ENCODE measurements at regions not wholly inside any gene's neighbourhood (a gene's known extent, or its start where the extent isn't known, plus 50 kb on each side); places are given as distances from the start of the nearest gene placed in this dataset.

DNA sequence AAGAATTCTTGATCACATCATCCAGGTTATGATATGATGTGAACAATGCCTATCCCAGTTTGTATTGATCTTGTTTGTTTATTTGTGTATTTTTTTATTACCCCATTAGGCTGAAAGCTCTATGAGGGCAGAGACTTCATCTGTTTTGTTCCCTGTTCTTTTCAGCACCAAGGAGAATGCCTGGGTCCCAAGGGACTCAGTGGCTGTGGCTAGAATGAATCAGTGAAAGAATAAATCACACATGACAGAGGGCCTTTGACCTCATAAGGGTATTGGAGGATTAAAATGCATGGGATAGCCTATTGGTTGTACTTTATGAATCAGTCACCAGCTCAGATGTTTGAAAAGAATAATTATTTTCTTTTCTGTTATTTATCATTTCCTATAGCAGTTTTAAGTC is 292.2 kb downstream of the GAS1 start:
- no peak for DNase-seq (ENCODE audit: low spot score)

DNA sequence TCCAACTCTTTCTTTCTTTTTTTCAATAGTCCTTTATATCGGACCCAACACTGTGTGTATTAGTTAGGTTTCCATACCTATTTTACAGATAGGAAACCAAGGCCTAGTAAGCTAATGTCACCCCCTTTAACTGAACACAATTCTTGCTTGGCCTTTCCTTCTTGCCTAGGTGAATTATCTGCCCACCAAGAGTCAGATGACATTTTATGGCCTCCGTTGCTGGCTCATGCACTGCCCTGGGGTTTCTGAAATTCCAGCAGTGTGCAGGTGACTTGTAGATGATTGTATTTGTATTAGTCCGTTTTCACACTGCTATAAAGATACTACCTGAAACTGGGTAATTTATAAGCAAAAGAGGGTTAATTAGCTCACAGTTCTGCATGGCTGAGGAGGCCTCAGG is 293.8 kb downstream of the GAS1 start:
- DNase-seq (ENCODE audit: low spot score) = no peak

DNA sequence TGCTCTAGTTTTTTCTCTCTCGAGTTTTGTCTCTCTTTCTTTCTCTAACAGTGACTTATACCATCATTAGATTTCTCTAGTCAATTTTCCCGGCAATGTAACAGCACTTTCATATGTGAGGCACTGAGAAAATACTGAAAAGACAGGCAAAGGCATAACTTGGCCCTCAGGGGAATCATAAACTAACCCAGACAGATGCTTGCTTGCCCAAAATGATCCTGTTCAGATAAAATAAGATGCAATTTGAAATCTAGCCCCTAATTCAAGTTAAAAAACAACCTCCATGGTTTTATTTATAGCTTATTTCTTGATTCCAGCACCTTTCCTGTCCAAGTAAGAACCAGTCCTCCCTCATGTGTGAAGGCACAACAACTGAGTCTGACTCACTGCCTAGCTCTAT is 294.6 kb downstream of the GAS1 start:
- no peak for DNase-seq (ENCODE audit: low spot score)

DNA sequence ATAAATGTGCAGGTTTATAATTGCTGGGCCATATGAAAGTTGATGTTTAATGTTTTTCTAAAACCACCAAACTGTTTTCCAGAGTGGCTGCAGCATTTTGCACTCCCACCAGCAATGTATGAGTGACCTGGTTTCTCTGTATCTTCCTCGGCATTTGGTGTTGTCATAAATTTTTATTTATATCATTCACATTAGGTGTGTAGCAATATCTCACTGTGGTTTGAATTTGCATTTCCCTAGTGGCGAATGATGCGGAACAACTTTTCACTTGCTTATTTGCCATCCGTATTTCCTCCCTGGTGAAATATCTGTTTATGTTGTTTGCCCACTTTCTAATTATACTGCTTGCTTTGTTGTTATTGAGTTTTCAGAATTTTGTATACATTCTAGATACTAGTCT is 295.7 kb upstream of the TUT7 start:
- no peak for DNase-seq (ENCODE audit: low spot score)

DNA sequence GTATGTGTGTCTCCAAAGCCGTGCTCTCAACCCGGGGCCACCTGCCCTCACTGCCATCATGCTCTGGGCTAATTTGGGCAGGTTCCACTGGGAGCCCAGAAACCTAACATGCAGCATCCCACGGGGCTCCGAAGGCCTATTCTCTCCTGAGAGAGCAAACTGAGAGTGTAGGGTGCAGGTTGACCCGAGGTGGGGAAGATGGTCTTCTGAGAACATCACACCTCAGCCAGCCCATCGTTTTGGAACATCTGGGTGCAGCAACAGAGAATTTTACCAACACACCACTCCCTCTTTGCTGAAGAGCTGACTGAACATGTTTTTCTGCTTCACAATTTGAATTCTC is 294.6 kb upstream of the TUT7 start:
- DNase-seq (ENCODE audit: low spot score) = no peak

DNA sequence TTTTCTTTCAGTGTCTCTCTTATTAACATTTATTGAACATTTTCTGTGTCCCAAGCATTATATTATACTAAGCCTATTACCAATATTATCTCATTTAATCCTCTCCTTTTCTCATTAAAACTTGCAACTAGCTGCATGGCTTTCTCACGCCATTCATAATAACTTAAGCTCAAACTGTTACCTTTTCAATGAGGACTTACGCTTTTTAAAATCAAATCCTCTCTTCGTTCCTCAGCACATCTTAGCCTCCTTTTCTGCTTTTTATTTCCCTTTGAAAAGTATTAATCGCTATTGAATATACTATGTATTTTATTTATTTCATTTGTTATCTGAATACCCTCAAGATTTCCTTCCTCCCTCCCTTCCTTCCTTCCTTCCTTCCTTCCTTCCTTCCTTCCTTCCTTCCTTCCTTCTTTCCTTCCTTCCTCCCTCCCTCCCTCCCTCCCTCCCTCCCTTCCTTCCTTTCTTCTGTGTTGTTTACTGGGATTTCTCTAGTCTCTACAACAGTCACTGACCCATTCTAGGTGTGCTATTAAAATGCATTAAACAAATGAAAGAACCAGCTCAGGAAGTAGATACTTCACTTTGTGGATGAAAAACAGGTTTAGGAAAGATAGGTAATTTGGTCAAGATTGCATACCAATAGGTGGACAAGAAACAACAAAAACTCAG is 294.1 kb upstream of the TUT7 start:
- no peak for DNase-seq (ENCODE audit: low spot score)

DNA sequence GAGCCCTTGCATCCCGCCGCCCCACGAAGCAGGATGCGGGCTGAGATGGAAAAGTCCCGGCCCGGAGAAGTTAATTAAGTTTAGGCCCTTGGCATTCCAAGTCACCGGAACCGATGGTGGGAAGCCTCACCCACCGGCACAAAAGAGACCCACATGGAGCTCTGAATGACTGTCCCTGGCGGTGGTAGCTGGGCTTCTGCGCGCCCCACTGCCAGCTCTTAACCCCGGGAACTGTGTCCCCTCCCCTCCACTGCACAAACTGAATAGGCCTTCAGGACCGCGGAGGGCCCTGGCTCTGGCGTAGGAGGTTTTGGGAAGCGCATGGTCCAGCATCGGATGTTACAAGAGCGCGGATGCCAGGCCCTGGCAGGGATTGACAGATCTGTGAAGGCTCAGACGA is 291.1 kb upstream of the TUT7 start:
- peak; percentile 37 for DNase-seq (ENCODE audit: low spot score)

DNA sequence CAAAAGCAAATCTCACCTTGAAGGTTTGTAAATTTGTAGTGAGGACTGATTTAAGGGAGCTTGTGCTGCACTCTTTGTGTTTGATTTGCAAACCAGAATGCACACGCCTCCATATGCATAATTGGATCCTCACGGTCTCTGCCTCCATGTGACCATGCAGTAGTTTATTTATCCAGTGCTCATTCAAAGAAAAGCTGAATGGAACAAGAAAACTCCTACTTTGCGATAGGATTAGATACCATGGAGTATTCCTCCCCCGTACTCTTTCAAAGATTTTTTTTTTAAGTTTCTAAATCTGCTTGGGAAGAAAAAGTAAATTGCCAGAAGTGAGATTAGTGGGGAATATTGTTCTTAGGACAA is 290.4 kb upstream of the TUT7 start:
- no peak for DNase-seq (ENCODE audit: low spot score)

DNA sequence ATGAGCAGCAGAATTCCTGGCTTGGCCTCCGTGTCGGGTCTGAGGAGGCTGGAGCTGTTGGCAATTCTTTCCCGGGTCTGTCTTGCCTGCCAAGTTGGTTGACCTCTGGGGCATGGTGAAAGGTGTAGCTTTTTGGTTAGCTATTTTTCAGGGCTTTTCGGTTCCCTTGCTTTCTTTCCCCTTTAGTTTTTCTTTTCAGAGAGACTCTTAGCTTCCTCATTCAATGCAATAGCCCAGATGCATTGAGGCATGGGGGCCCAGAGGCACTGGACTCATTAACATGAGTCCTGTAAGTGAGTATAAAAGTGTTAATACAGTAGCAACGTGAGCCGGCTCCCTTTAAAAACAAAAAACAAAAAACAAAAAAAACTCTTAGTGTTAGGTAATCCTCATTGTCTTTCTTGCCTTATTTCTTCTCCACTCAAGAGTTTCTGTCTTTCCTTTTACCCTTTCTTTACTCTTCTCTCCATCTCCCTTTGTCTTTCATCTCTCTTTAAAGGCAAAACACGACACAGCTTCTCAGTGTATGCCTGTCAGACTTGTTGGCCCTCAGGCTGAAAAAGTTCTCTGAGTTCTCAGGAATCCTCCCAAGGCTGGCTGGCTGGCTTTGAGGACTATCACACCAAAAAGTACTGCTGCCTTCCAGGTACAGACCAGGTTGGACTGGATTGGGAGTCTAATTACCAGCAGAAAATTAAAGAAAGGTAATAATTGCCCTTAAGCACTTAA is 289.9 kb upstream of the TUT7 start:
- no peak for DNase-seq (ENCODE audit: low spot score)

DNA sequence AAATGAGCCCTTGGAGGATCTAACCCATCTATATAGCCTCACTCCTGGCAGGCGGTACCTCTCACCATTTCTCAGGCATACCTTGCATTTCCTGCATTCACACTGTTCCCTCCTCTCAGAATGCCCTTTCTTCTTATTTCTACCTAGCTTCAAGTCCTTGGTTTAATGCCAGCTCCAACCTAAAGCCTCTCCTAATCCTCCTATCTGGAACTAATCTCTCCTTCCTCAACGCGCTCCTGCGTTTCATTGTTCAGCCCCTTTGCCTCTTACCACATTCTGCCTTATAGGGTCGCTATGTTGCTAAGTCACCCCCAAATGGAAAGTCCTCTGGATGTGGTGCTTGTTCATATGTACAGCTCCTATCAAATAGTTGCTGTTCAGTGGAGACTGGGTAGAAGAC is 288.5 kb upstream of the TUT7 start:
- no peak for DNase-seq (ENCODE audit: low spot score)

DNA sequence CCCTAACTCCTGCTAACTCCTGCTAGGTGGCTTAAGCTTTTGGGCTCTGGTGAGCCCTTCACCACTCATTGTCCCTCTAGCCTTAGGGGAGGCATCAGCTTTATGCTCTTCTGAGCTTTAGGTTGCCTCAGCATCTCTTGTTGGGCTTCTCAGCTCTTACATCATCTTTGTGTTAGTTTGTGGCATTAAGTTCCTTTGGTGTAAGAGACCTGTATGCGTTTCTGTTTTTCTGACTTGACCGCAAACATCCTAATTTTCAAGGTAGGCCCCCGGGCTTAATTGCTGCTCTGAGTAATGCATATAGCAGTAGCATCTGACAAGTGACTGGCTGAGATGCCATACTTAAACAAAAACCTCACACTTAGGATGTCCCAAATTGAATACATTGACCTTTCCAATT is 287.8 kb upstream of the TUT7 start:
- no peak for DNase-seq (ENCODE audit: low spot score)

DNA sequence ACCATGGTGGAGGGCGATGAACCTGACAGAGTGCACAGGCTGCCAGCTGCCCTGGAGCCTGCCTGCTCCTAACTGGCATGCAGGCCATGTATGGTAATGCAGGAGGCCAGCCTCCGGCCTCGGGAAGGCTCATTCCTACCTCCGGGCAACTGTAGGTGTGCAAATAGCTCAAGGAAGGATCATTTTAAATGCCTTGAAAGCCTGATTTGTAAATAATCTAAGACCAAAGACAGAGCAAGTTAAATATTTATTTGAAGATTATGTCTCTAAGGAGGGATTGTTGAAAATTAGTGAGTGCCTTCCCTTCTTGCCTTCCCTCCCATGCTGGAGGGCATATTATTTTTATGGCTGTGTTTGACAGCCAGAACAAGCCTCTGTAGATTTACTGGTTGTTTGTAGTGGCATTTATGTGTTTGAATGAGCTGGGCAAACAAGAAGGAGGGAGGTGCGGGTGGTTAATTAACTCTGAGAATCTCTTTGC is 285.7 kb upstream of the TUT7 start:
- no peak for DNase-seq (ENCODE audit: low spot score)

DNA sequence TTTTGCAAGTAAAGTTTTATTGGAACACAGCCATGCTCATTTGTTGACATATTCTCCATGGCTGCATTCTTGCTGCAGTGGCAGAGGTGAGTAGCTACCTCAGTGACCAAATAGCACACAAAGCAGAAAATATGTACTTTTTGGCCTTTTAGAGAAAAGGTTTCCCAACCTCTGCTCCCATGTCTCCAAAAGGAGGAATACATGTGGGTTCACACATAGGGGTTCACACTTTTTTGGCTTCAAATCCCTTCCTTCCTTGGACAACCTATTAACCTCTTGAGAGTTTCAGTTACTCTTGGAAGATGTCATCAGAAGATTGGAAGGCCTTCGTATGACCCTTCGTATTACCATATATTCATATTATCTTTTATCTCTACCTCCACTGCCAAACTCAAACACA is 285.1 kb upstream of the TUT7 start:
- no peak for DNase-seq (ENCODE audit: low spot score)

DNA sequence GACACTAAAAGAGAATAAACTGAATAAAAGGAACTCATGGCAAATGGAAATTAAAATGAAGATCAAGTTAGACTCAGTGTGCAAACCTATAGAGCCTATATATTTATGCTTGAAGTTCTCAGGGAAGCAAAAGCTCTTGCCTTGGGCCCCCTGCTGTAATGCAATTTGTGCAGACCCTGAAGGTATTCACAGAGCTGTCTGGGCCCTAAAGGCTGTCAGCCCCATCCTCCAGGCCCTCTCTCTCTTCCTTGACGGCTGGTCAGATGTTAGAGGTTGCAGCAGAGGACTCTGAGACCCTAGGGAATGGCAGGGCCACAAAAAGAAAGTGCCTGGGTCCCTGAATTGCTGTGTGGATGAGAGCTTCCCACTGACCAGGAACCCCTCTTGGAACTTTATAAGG is 283.9 kb upstream of the TUT7 start:
- DNase-seq (ENCODE audit: low spot score) = no peak

DNA sequence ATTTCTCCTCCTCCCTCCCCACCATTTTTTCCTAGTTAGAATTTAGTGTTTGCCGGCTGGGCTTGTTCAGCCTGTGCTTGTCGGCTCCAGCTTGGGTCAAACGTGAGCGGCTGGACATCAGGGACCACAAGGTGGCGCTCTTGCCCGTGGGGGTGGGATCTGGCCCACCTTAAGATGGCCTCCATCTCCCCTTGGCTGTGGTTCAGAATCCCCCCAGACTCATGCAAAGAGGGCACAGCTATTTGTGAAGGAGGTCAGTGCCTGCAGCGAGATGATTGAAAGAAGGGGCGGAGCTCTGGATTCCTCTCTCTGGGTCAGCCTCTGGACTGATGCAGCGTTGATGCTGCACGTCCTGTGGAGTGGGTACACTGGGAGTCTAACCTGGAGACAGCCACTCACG is 283.3 kb upstream of the TUT7 start:
- DNase-seq (ENCODE audit: low spot score) = peak; percentile 11

DNA sequence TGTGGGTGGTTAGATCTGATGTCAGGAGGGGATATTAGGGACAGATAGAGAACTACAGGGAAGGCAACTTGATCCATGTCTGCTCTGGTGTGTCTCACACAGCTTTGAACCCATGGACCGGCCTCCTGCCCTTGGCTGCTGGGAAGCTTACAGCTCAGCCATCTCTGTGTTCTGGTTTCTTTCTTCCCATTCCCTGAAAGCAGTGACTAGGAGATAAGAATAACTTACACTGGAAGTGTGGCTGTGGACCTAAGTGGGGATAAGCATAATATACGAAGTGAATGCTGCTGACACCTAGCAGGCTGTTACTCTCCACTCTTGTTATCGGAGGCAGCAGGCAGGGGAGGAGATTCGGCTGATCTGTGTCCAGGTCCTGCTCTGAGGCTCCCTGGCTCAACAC is 282.3 kb upstream of the TUT7 start:
- no peak for DNase-seq (ENCODE audit: low spot score)

DNA sequence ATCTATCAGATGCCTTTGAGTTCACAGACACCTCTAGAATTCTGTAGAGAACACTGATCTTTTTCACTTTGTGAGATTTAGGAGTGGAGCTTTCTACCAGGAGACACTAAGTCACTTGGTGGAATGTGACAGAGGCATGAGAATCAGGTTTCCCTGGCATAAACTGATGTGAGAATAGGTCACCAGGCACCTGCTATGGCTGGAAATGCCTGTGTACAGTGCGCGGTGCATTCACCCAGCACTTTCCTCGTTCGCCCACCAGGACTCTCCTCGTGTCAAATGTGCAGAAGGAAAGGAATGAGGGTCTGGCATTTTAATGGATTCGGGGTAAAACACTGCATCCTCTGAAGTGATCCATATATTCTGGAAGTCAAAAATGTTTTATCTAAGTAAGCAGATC is 281.8 kb upstream of the TUT7 start:
- no peak for DNase-seq (ENCODE audit: low spot score)

DNA sequence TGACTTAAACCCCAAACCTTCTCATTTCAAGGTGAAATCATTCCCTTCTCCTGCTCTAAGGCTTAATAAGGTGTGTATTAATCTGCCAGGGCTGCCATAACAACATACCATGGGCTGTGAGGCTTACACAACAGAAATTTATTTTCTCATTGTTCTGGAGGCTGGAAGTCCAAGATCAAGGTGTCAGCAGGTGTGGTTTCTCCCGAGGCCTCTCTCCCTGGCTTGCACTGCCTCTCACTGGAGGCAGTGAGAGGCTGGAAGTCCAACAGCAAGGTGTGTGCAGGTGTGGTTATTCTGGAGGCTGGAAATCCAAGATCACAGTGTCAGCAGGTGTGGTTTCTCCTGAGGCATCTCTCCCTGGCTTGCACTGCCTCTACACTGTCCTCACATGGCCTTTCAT is 280.3 kb upstream of the TUT7 start:
- DNase-seq (ENCODE audit: low spot score) = no peak

DNA sequence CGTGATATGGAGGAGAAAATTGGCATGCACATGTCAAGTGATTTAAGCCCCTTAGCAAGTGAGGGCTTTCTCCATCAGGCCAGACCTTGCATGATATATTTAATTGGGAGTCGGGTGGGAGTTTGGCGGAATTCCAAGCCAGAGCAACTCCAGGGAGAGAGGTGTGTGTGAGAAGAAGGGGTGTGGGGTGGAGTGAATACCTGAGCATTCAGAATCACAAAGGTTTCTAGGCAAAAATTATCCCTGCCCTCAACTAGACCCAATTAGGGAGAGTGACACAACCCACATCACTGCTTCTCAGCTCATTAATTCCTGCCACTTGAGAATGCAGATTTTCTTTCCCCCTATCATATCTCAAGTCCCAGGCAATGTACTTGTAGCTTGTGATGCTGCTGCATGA is 279.7 kb upstream of the TUT7 start:
- DNase-seq (ENCODE audit: low spot score) = no peak

DNA sequence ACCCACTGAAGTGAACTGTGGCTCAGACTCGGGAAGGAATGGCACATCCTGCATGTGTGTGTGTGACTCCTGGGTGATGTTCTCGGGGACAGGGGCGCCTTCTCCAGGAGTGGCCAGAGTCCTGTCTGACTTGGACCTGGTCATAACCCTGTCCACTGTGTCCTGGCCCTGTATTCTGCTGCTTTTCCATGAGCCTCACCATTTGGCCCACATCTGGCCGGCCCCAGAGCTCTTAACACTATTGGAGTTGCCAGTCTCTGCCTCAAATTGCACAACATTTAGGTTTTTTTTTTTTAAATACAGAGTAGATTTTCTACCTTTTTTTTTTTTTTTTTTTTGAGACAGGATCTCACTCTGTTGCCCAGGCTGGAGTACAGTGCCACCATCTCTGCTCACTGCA is 278.3 kb upstream of the TUT7 start:
- no peak for DNase-seq (ENCODE audit: low spot score)

DNA sequence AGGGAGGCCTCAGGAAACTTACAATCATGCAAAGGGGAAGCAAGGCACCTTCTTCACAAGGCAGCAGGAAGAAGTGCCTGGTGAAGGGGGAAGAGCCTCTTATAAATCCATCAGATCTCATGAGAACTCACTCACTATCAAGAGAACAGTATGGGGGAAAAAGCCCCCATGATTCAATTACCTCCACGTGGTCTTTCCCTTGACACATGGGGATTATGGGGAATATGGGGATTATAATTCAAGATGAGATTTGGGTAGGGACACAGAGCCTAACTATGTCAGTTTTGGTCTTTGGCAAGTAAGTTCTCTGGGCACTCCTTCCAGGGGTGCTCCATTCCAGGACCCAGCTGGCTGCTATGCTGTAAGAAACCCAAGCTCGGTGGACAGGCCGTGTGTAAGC is 275.3 kb upstream of the TUT7 start:
- DNase-seq (ENCODE audit: low spot score) = no peak

DNA sequence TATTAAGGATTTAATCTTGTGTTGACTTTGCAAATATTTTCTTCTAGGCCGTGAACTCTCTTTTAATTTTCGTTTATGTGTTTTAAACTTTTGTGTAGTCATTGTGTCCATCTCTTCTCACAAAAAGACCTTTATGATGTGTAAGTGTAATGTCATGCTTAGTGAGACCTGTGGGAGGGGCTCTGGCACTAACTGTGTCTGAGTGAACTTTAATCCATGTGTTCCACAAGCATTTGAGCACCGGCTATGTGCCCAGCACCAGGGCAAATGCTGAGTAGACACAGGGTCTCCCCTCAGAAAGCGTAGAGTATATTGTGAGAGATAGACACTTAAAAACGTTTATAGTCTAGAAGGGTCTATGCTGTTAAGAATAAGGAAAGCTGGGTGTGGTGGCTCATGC is 272.6 kb upstream of the TUT7 start:
- DNase-seq (ENCODE audit: low spot score) = no peak

DNA sequence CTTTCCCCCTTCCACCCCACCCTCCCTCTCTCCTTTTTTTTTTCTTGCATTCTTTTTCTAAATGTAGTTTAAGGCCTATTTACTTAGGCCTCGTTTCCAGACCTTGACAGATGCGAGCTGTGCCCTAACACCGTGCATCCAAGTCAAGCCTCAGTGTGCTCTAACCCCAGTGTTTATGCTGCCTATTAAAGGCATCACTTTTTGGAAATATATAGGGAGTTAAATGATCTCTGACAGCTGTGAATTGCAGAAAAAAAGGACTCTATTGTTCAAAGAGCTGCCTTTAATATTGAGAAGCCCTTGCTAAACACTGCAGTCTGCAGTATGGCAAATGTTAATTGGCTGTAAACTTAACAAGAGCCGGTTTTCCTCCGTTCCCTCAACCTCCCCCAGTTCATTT is 270.4 kb upstream of the TUT7 start:
- DNase-seq (ENCODE audit: low spot score) = no peak
